GM19035 (cell line): ENCODE measurements at regions not wholly inside any gene's neighbourhood (a gene's known extent, or its start where the extent isn't known, plus 50 kb on each side); places are given as distances from the start of the nearest gene placed in this dataset.

Experiments used
- ATAC-seq: cut with Tn5 transposase; IDR thresholded peaks from one replicate; pipeline ENCODE4 v1.9.1; 2021; ENCODE audit not compliant: unreplicated experiment

GRCh38 chr12:125355614-125356013 is 290.4 kb downstream of the AACS start:
- ATAC-seq: no peak

GRCh38 chr12:125356111-125356510 is 290.9 kb downstream of the AACS start:
- ATAC-seq: no peak

DNA sequence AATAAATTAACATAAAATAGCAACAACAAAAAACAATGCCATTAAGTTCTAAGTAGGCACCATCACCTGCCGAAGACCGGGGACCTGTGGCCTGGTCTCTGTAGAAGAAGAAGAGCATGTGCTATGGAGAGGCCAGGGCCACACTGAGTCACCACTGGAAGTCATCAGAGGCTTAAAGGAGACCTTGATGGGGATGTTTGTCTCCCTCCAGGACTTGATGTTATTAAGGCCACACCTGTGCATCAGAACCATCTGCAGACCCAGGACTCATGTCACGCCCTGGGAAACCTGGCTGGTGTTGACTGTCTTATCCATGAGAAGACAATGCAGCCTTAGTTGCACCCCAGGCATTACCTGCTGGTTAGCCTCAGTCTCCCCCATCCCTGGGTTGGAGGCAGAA is 292.3 kb downstream of the AACS start:
- ATAC-seq: no peak

- no peak for ATAC-seq
These were observed 295.3 kb downstream of the AACS start for GRCh38 chr12:125360540-125360939.

DNA sequence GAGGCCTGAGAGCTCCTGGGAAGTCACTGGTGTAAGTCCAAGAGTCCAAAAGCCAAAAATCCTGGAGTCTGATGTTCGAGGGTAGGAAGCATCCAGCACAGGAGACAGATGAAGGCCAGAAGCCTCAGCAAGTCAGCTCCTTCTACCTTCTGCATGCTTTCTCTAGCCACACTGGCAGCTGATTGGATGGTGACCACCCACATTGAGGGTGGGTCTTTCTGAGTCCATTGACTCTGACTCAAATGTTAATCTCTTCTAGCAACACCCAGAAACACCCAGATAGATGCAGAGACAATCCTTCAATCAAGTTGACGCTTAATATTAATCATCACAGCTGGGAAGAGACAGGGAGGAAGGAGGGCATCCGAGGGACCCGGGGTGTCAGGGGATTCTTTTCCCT is 305.8 kb downstream of the AACS start:
- ATAC-seq: no peak

- ATAC-seq: no peak
These were observed 306.9 kb downstream of the AACS start for GRCh38 chr12:125372085-125372484.

GRCh38 chr12:125373375-125373774 is 308.1 kb downstream of the AACS start:
- ATAC-seq: no peak

DNA sequence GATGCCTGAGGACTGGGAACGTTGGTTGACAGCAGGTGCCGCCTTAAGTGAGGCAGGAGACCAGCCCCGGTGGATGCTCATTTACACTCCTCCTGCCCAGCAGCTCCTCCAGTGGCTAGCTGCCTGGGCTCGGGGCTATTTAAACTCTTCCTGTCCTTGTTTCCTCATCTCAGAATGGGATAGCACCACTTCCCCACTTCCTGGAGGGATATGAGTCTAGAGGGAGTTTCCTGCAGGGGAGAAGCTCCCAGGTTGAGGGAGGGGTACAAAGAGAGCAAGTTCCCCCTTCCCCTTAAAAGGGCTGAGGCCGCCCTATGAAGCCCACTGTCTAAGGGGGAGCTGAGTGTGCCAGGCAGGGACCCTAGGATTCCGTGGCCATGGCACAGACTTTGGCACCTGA is 311.2 kb downstream of the AACS start:
- no peak for ATAC-seq

- ATAC-seq: no peak
These were observed 311.9 kb downstream of the AACS start for GRCh38 chr12:125377093-125377492.

- ATAC-seq: no peak
These were observed 316.1 kb downstream of the AACS start for GRCh38 chr12:125381373-125381772.

DNA sequence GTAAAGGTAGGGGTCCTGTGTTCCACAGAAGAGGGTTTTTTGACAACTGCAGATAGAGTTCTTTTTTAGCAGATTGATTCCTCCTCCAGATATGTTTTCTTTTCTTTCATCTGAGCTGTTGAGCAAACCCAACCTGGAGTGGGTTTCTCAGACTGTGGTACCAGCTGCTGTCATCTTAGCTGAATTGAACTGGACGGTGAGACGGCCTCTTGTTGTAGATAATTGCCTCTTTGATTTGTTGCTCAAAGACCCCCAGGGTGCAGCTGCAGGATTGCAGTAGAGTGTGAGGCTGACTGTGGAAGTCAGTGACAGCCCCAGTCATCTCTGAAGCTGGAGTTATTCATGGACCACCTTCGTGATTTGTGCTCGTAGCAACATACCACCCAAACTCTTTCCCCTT is 317.7 kb downstream of the AACS start:
- ATAC-seq: no peak

GRCh38 chr12:125386652-125387051 is 321.4 kb downstream of the AACS start:
- no peak for ATAC-seq

DNA sequence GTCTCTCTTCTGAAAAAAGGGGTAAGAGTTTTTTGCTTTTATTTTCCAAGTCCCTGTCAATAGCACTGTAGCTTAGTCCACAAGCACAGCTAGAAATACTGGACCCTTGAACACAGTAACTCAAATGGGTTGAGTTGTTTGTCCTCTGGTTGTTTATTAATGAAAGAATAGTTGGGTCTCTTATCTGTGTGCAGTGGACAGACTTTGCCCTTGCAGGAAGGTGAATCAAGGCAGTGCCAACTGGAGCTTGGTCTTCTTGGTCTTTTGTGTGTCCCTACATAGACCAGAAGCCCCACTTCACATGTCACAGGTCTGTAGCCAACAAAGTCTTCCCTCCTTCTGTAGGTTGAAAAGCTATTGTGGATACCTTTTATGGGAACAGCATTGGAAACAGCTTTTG is 322.0 kb downstream of the AACS start:
- no peak for ATAC-seq

- ATAC-seq: no peak
These were observed 323.9 kb downstream of the AACS start for GRCh38 chr12:125389061-125389697.

DNA sequence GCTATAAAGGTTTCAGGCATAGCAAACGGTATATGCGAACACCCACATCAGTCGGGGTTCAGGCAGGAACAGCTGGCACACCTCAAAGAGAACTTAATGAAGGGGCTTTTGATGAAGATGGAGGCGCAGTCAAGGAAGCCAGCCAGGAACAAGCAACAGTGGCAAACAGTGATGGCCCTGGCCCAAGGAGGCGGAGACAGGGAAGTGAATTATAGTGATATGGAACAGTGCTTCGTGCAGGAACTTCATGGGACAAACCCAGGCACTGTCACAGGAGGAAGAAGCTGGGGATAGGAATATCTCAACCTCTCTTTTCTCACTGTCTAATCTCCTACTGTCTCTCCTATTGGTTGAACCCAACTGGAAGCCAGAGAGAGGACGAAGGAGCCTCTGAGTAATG is 328.3 kb downstream of the AACS start:
- no peak for ATAC-seq

GRCh38 chr12:125395583-125396215 is 330.5 kb downstream of the AACS start:
- no peak for ATAC-seq

DNA sequence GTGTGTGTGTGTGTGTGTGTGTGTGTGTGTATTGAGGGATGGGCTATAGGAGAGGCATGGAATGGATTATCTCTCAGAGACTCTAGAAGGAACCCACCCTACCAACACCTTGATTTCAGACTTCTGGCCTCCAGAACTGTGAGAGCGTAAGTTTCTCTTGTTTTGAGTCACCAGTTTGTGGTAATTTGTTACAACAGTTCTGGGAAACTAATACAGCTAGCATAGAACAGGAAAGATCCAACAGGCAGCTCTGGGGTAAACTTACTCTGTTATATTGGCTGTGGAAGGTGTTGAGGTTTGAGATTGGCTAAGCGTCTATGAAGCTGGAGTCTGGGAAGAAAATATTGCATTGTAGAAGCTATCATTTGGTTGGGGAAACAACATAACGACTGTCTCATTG is 334.3 kb downstream of the AACS start:
- ATAC-seq: no peak

GRCh38 chr12:125402874-125403789 is 337.9 kb downstream of the AACS start:
- ATAC-seq: no peak

DNA sequence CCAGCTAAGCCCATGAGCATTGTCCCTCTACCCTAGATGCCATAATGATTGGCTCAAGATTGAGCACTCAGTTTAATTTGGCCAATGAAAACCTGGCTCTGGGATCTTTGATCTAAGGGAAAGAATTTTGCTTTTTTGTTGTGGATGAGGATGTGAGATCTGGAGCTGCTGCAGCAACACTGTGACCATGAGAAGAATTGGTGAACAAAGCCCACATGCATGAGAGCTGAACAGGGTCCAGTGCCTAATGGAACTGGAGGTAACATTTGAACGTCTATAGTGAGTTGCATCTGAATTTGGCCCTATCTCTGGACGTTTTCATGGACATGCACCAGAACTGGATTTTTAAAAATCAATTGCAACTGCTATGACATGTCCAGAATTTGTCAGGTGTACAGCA is 338.6 kb downstream of the AACS start:
- ATAC-seq: no peak

GRCh38 chr12:125406131-125406530 is 340.9 kb downstream of the AACS start:
- ATAC-seq: peak; percentile 77

DNA sequence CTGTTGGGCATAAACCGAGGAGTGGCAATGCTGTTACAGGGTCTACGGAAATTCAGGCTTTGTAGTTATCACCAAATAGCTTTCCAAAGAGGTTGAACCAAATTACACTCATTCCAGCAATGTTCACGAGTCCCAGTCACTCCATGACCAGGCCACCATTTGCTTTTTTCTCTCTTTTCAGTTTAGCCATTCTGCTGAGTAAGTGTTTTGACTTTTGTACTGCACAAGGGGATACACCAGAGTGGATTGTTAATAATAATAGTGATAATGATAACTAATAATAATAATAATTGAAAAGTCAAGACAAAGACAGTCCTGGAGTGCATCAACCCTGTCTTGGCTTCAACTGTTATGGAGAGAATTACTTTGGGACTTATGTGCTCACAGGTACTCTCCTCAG is 343.5 kb downstream of the AACS start:
- no peak for ATAC-seq

DNA sequence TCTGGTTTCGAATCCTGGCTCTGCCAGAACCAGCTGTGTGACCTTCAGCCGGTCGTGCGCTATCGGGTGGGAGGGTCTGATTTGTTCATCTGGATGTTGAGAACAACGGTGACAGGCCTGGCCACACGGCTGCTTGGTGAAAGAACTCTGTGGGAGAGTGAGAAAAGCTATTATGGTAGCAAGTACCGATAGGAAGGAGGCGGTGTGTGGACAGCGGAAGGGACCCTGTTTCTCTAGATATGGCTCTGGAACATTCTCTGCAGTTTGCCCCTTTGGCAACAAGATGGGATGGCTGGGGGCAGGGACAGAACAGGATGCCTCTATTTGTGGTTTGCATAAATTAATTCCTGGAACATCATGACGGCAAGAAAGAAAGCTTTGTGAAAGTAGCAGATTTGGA is 347.3 kb downstream of the AACS start:
- ATAC-seq: no peak
